Testis (tissue), 2 donors: ENCODE measurements at regions not wholly inside any gene's neighbourhood (a gene's known extent, or its start where the extent isn't known, plus 50 kb on each side); places are given as distances from the start of the nearest gene placed in this dataset.
"Not testable (repeated sequence)": the region's sequence is repeated elsewhere in the genome, so short reads cannot be mapped to it uniquely, and the experiment has no call there.

Source experiments
- DNase-seq: peaks from one replicate; pipeline ENCODE4 v3.0.0-alpha.2; 2019
- H3K27ac ChIP-seq, 2 donors: fragments of 200-600 bp; sonication (generic); one replicate each; pipeline ENCODE4 v1.5.1; 2019
- H3K27me3 ChIP-seq: fragments of 200-600 bp; sonication (generic); one replicate; pipeline ENCODE4 v1.5.1; 2019
- H3K36me3 ChIP-seq: fragments of 200-600 bp; sonication (generic); one replicate; pipeline ENCODE4 v1.5.1; 2017; ENCODE audit warnings: low read depth; ENCODE audit errors: missing control alignments
- H3K4me1 ChIP-seq: fragments of 200-600 bp; sonication (generic); one replicate; pipeline ENCODE4 v1.5.1; 2019
- H3K4me3 ChIP-seq, 2 donors: fragments of 200-600 bp; sonication (generic); one replicate each; pipeline ENCODE4 v1.5.1; 2017 to 2019
- H3K9me3 ChIP-seq: fragments of 200-600 bp; sonication (generic); one replicate; pipeline ENCODE4 v1.5.1; 2017
- CTCF ChIP-seq, 3 experiments: fragments of 450-650 bp in 2 of 3; fragments of 200-600 bp in 1 of 3; sonication (generic) in 1 of 3; IDR thresholded peaks; one replicate each; pipeline ENCODE4 v1.5.1; 2016 to 2019; ENCODE audit warnings: antibody characterized with exemption in 3 of 3, mild to moderate bottlenecking in 2 of 3, moderate library complexity in 1 of 3
- POLR2A ChIP-seq: fragments of 450-650 bp; IDR thresholded peaks from one replicate; pipeline ENCODE4 v1.6.1; 2017; ENCODE audit warnings: antibody characterized with exemption, mild to moderate bottlenecking, moderate library complexity
- WGBS, 2 donors: methylation state at CpG; one replicate each; pipeline ENCODE4 v1.1.5; 2018; 5-methylcytosine and 5-hydroxymethylcytosine counted together
- intact Hi-C: fragments of 100-400 bp; cut with DNase I; formaldehyde crosslinking; loops from one replicate; pipeline ENCODE4 v1.15.1; 2023; ENCODE audit warnings: low total_unique reads

GRCh38 chr13:66077132-66077689, 1152.9 kb downstream of the PCDH9 start:
- H3K27ac ChIP-seq, result no peak overlapping the region
- no peaks in the 10 kb centered on the region for H3K27me3 ChIP-seq
- intact Hi-C loops, result no loop called here
- H3K9me3 ChIP-seq, result no peaks in the 10 kb centered on the region
- H3K4me1 ChIP-seq, result no peaks in the 10 kb centered on the region
- no peak overlapping the region for H3K4me3 ChIP-seq
- no peaks in the 10 kb centered on the region for H3K36me3 ChIP-seq
- DNase-seq, result no peak
- TF ChIP-seq POLR2A (no peak), CTCF (IDR thresholded peaks at IDR 0.05) (no peak)

DNA sequence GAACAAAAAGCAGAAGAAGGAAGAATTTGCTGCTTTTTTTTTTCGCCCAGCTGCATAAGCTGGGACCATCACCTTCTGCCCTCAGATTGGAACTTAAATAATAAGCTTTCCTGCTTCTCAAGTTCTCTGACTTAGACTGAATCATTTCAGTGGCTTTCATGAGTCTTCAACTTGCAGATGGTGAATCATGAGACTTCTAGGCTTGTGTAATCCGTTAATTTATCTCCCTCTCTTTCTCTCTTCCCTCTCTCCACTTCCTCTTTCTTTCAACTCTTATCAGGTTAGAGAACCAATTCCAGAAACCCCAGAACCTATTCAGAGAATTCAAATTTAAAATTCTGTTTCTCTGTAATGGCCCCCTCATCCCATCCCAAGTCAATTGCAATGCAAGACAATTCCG, 1153.7 kb downstream of the PCDH9 start:
- intact Hi-C loops, result no loop called here
- Histone ChIP-seq H3K9me3 (no peaks in the 10 kb centered on the region), H3K27me3 (no peaks in the 10 kb centered on the region), H3K4me3 (no peak overlapping the region), H3K36me3 (no peaks in the 10 kb centered on the region), H3K27ac (no peak overlapping the region), H3K4me1 (no peaks in the 10 kb centered on the region)
- no peak for TF ChIP-seq CTCF (IDR thresholded peaks at IDR 0.05)
- TF ChIP-seq POLR2A, result no peak
- 83 to 84% methylated on average over 3 of the region's 3 CpGs for WGBS, 2 donors
- no peak for DNase-seq

DNA sequence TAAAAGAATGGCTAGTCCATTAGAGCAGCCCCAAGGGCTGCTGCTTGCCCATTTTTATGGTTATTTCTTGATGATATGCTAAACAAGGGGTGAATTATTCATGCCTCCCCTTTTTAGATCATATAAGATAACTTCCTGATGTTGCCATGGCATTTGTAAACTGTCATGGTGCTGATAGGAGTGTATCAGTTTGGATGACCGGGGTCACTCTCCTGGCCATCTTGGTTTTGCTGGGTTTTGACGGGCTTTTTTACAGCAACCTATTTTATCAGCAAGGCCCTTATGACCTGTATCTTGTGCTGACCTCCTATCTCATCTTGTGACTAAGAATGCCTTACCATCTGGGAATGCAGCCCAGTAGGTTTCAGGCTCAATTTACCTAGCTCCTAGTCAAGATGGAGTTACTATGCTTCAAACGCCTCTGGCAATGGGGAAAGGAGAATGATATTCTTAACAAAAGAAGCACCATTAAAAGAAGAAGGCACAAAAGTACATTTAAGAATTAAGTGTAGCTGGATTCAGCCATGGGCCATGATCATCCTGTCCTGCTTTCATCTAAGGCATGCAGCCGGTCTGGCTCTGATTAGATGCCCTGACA, 1156.0 kb downstream of the PCDH9 start:
- 85 to 91% methylated on average over 4 of the region's 4 CpGs for WGBS, 2 donors
- no peak for TF ChIP-seq CTCF (IDR thresholded peaks at IDR 0.05)
- TF ChIP-seq POLR2A, result no peak
- H3K27me3 ChIP-seq, result no peaks in the 10 kb centered on the region
- DNase-seq, result no peak
- H3K4me1 ChIP-seq, result no peaks in the 10 kb centered on the region
- H3K4me3 ChIP-seq, result no peak overlapping the region
- intact Hi-C loops, result no loop called here
- H3K36me3 ChIP-seq, result no peaks in the 10 kb centered on the region
- no peak overlapping the region for H3K27ac ChIP-seq
- H3K9me3 ChIP-seq, result no peaks in the 10 kb centered on the region

DNA sequence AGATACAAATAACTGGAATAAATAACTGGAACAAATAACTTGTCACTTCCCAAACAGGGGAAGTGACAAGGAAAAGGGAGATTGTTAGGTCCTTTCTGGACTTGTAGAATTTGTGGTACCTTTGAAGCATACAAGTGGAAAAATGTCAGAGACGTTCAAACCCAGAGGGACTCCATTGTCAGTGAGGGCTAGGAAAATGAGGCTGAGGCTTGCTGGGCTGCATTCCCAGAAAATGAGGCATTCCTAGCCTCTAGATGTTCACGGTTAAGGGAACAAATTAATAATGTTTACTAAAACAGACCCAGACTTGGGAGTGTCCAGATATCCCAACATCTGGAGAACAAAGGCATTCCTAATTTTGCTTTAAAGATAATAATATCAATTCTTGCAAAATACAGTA, 1158.0 kb downstream of the PCDH9 start:
- DNase-seq, H3K4me1 ChIP-seq, H3K9me3 ChIP-seq, intact Hi-C loops, H3K27me3 ChIP-seq, H3K27ac ChIP-seq, H3K4me3 ChIP-seq, H3K36me3 ChIP-seq: not testable (repeated sequence)
- WGBS, 2 donors, result 46 to 49% methylated on average over 2 of the region's 2 CpGs

GRCh38 chr13:66071608-66072007, 1158.5 kb downstream of the PCDH9 start:
- Histone ChIP-seq H3K27me3 (no peaks in the 10 kb centered on the region), H3K9me3 (no peaks in the 10 kb centered on the region), H3K36me3 (no peaks in the 10 kb centered on the region), H3K27ac (no peak overlapping the region), H3K4me3 (no peak overlapping the region), H3K4me1 (no peaks in the 10 kb centered on the region)
- intact Hi-C loops, result no loop called here
- TF ChIP-seq POLR2A (no peak), CTCF (IDR thresholded peaks at IDR 0.05) (no peak)
- DNase-seq, result no peak
- WGBS, 2 donors, result 89 to 93% methylated on average over 8 of the region's 8 CpGs
